ENCODE measurements at regions not wholly inside any gene's neighbourhood (a gene's known extent, or its start where the extent isn't known, plus 50 kb on each side); places are given as distances from the start of the nearest gene placed in this dataset.

DNA sequence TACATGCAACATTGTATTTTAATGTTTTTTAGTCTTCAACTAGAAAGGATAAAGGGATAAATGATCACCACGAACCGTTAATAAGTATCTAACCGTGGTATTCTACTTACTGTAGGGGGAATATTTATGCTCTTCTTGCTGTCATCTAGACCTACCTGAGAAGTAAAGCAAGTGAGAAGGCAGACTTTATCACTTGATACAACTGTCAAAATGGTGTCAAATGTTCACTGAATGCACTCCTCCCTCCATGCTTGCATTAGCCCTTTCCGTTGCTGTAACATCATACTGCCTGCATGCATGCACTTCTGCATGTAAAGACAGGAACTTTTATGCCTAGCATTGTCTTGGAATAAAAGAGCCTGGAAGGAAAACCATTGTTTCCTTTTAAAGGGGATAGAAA, 298.6 kb upstream of the PMFBP1 start:
- TF ChIP-seq, protein P1, sequence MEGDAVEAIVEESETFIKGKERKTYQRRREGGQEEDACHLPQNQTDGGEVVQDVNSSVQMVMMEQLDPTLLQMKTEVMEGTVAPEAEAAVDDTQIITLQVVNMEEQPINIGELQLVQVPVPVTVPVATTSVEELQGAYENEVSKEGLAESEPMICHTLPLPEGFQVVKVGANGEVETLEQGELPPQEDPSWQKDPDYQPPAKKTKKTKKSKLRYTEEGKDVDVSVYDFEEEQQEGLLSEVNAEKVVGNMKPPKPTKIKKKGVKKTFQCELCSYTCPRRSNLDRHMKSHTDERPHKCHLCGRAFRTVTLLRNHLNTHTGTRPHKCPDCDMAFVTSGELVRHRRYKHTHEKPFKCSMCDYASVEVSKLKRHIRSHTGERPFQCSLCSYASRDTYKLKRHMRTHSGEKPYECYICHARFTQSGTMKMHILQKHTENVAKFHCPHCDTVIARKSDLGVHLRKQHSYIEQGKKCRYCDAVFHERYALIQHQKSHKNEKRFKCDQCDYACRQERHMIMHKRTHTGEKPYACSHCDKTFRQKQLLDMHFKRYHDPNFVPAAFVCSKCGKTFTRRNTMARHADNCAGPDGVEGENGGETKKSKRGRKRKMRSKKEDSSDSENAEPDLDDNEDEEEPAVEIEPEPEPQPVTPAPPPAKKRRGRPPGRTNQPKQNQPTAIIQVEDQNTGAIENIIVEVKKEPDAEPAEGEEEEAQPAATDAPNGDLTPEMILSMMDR (conservative IDR thresholded peaks at IDR 0.05) = no peak
- no peak overlapping the region for H3K27ac ChIP-seq

DNA sequence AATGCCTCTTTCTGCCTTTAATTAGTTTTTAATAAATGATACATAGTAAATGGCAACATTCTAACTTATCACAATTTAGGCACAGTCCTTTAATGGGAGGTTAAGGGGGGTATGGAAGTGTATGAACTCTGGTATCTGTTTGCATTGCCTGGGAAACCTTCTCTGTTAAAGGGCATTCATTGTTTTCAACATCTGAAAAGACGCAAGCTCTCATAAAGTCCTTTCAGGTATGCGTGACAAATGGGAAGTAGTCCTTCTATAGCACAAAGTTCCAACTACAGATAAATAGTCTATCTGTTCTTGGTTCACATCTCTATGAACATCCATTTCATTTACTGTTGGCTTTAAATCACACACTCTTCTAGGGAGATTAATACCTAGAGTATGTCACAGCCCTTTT, 298.0 kb upstream of the PMFBP1 start:
- H3K27ac ChIP-seq = no peak overlapping the region
- TF ChIP-seq, protein P1 (conservative IDR thresholded peaks at IDR 0.05) = no peak

DNA sequence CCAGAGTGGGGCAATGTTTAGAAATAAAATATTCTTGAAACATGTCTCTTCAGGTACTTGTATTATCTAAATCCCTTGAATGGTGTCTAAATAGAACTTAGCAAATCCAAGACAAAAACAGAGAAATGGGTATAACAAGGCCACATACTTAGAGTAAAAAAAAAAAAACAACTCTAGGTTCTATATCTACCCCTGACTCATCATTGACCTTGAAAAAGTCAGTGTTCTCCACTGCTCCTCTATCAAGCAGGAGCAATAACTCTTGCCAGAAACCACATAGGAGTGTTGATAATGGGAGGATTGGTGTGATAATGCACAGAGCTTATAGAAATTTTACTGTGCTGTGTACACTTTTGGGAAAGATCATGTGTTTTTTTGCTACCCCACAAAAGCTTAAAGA, 296.6 kb upstream of the PMFBP1 start:
- TF ChIP-seq, protein P1 (conservative IDR thresholded peaks at IDR 0.05) = no peak
- no peak overlapping the region for H3K27ac ChIP-seq

DNA sequence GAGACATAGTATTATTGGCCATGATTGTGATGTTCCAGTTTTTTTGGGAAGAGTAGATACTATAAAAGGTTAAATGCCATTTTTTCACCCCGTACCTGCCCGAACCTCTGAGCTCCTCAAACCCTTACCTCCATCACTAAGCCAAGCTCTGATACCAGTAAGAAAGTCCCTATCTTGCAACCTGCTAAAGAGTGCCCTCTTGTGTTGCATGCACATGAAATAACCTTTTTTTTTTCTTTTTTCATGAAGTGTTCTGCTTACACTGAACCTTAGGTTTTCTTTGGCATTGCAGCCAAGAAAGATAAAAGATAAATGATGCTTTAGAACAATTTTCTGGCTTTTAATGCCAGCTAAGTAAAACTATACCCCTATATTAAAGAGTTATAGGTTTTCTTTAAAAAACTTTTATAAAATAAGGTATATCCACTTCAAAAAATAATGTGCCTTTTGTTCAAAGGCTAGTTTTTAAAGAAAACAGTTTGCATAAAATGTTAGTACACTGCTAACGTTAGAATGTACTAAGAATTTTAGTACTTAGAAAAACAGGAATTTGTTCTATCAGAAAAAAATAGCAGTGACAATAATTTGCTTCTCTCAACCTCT, 295.3 kb upstream of the PMFBP1 start:
- H3K27ac ChIP-seq = no peak overlapping the region
- TF ChIP-seq, protein P1 (conservative IDR thresholded peaks at IDR 0.05) = peak; percentile 66

DNA sequence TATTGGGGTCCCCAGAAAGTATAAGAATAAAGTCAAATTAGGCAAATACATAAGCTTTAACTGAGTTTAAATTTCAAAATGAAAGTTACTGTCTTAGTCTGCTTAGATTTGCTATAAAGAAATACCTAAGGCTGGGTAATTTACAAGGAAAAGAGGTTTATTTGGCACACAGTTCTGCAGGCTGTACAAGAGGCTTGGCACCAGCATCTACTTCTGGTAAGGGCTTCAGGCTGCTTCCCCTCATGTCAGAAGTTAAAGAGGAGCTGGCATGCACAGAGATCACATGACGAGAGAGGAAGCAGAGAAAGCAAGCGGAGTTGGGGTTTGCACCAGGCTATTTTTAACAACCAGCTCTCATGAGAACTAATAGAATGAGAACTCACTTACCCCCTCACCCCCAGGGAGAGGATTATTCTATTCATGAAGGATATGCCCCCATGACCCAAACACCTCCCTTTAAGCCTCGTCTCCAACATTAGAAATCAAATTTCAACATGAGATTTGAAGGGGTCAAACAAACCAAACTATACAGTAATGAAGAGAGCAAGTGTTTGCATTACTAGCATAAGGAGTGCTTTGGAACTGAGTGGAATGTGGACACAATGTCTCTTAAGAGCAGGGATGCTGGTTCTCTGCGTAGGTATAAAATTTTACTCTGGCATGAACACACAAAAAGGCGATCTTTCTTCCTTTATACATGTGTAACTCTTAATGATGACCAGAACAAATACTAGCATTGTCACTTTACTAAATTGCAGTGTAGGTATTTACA, 292.8 kb upstream of the PMFBP1 start:
- no peak overlapping the region for H3K27ac ChIP-seq
- TF ChIP-seq, protein P1 (conservative IDR thresholded peaks at IDR 0.05) = no peak

DNA sequence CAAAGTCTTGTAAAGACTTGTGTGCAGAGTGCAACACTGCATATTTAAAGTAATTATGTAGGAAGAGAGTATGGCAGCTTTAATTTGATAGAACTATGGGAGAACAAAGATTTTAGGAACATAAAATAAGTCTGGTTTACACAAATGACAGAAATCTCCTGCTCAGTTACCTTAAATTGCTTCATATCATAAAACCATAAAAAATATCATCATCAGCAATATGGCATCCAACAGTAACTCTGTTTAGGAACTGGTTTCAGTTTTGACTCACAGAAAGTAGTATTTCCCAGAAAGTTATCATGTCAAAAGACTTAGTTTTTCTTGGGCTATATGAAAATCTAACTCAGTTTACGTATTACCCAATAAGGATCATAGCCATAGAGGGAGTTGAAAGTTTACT, 292.1 kb upstream of the PMFBP1 start:
- no peak overlapping the region for H3K27ac ChIP-seq
- TF ChIP-seq, protein P1 (conservative IDR thresholded peaks at IDR 0.05) = no peak

DNA sequence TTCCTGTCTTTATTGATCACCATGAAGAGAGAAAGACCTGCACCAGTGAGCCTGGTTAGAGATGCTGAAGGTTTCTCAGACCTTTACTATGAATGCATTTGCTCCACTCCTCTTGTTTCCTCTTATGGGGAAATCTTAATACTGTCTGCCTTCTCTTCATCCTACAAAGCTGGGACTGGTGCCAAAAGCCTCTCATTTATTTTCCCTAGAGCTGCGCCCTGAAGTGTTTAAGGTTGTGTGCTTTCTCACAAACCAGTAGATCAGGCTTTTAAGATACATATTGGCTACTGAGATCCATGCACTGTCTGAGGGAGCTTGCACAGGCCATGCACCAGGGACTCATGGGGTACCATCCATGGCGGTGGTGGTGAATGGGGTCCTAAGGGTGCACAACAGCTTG, 286.1 kb upstream of the PMFBP1 start:
- TF ChIP-seq, protein P1 (conservative IDR thresholded peaks at IDR 0.05) = no peak
- peak overlapping the region; percentile 40 for H3K27ac ChIP-seq
